Globus pallidus (tissue), 1 donor: ENCODE measurements at regions not wholly inside any gene's neighbourhood (a gene's known extent, or its start where the extent isn't known, plus 50 kb on each side); places are given as distances from the start of the nearest gene placed in this dataset.

Experiments
- DNase-seq: peaks from one replicate; pipeline ENCODE4 v3.0.0-alpha.2; 2015; ENCODE audit warnings: low spot score

DNA sequence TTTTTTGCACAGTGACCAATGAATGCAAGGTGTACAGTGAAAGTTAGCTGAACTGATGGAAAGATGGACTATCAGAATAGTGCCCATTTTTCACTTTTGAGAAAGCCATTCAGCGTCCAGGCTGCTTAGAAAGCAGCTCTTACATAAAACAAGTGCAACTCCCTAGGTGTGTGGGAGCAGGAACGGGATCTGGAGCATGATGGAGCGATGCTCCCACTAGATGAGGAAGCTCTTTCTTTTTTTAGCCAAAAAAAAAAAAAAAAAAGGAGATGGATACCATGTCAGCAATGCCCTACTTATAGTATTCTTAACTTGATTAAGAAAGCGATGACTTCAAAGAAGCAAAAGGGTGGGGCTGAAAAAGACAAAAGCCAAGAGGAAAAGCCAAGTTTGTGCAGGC lies 925.5 kb downstream of the GATA3 start:
- DNase-seq = no peak

DNA sequence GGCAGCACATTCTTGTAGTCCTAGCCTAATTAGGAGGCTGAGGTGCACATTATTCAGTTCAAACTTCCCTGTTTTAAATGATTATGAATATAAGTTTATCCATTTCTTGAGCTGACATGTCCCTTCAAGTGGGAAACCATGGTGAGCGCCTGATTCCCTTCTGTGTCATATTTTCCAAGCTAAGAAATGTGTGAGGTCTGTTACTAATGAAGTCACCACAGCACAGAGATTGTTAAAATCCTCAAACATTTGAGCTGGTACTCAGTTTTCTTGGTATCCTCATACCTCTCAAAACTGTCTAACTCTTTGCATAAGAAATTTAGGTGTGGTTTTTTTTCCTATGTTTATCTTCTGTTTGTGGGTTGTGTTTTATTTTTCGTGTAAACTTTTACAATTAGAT lies 926.8 kb downstream of the GATA3 start:
- DNase-seq = no peak

DNA sequence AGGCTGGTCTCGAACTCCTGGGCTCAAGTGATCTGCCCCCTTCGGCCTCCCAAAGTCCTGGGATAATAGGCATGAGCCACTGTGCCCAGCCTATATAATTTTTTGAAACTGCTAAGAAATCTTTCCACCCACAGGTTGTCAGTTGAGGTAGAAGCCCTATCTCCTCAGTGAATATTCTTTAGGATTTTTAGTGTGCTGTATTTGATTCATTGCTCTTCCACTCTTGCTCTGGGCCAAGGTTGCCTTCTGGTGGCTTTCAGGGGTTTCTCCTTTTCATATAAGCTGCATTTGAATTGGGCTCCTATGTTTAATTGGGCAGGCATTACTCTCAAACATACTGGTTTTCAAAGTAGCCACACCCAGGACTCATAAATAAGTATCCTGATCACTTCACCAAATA lies 931.2 kb downstream of the GATA3 start:
- DNase-seq = no peak

DNA sequence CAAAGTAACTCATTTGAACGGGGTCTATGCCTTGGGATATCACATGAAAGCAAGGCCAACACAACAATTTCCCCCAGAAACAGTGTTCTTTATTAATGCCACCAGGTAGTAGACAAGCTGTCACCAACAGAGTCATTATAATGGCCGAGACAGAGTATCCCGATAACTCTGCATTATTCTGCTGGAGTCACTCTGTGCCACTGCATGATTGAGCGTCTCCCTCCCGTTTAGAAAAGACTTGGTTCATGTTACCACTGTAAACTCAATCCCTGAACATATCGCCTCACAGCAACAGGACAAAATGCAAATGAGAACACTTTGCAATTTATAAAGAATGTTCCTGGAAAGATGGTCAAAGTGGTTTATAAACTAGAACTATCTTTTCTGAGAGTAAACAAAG lies 932.5 kb downstream of the GATA3 start:
- DNase-seq = no peak

DNA sequence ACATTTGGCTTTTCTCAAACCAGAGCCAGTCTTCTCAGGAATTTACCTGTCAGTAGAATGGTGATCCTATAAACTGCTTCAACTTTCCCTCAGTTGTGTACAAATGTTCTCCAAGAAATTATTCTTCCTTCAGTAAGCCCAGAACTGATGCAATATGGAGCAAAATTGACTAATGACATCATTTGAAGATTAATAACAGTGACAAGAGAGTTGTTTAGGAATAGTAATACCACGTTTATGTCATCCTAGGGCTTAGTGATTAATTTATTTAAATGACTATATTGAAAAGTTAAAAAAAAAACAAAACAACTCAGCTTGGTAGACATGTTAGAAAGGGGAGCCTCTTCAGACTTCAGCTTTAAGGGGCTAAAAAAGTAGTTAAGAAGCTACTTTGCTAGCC lies 933.2 kb downstream of the GATA3 start:
- DNase-seq = no peak

DNA sequence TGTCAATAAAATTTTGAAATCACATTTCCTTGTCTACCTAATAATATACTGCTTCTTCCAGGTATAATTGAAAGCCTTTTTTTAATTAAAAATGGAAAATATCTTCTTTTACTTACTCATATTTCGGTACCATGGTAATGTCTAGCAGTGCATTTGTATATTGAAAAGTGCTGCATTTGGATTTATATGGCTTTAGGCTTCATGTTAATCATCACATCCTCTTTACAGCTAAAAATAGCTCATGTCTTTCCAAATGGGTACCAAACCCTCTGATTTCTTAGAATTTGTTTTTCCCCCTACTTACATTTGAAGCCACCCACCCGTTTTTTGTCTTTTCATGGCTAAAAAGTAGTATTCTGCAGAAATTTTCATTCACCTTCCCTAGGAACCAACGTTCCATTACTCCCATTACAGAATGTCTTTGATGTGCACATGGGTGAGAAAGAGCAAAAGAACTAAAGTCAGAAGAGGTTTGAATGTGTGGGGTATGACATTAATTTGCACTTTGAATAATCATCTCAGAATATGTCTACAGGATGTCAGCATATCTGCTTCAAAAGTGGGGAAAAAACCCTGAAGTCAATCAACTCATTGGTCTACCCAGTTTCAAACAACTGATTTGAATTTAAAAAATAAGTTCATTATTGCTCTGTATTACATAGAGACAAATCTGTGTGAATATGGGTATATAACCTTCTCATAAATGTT lies 935.9 kb downstream of the GATA3 start:
- DNase-seq = no peak

DNA sequence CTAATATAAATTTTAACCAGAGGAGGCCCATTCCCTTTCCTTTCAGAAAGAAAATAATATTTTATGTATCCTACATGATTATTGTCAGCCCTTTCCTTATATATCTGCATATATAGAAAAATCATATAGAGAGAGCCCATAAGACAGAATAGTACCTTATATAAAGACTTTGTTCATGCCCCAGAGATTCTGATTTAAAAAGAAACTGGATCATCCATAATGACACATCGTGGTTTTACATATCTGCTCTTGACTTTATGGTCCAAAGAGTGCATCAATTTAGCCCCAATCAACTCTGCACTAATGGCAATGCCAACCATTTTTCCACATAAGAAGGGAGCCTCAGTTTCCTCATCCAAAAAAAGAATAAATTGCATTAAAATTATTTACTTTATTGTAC lies 937.5 kb downstream of the GATA3 start:
- no peak for DNase-seq

DNA sequence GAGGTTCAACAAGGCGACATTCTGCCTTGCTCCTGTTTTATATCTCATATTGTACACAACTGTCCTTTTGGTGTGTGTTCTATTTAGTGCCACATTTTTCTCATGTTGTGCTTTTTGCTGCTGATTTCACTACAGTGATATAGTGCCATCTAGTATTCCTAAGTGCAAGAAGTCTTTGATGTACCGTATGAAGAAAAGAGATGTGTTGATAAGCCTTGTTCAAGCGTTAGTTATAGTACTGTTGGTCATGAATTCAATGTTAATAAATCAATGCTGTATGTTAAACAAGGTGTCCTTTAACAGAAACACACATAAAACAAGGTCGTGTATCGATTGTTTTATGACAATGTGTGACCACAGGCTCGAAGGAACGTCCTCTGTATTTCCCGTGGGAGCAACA lies 939.4 kb downstream of the GATA3 start:
- no peak for DNase-seq

DNA sequence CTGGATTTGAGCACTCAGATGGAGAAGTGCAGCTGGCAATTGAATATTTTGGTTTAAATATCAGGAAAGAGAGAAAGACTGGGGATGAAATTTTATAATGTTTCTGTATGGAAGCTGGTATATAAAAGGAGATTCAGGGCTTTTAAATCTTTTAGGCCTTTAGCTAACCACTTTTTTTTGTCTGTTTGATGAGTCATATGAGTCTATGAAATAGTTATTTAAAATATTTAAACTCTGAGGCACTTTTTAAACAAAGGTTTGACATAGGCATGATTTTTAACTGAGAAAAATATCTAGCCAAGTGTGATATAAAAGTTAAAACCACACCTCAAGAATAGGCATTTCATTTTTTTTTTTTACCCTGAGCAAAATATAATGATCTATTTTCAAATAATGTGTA lies 944.3 kb downstream of the GATA3 start:
- no peak for DNase-seq

DNA sequence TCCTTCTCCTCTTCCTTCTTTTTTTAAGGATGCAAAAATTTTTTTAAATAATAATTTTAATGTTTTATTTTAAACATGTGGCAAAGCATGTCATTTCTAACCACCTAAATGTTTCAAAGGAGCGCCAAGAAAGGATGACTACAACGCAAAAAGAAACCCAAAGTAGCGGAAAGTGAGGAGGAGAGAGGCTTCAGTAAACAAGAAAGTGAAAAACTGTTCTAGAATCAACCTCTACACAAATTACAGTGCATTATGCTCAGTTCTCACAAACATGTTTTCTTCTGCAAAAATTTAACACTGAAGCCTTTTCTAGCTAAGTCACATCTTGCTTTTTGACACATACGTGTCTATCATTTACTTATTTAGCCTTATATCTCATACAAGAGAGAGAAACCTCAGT lies 948.6 kb downstream of the GATA3 start:
- no peak for DNase-seq

DNA sequence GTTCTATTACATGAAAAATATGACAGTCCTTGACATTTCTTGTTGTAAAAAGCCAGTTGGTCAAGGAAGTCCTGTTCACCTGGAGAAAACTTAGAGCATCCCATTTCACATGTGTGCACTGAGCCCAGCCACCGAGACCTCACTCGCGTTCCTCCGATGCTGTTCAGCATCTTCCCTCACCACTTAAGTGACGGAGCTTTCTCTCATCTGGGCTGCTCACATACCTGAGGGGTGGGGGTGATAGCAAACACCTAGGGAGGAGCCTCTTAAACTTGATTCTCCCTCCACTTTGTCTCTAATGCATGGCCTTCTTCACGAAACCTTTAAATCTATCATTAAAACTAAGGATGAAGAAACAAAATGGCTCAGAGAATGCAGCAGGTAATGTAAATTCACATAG lies 950.2 kb downstream of the GATA3 start:
- no peak for DNase-seq

DNA sequence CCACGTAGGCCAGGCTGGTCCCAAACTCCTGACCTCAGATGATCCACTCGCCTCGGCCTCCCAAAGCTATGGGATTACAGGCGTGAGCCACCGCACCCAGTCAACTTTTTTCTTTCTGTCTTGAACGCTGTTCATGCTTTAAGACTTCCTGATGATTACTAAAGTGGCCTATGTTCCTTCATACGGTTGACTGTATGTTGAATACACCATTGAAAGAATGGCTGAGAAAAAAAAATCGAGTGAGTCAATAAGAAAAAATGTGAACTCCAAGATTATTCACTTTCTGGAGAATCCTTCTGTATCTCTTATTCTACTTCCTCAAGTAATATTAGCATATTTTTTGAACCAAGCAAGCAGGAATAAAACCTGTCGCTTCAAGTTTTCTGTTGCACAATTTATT lies 955.0 kb downstream of the GATA3 start:
- no peak for DNase-seq

DNA sequence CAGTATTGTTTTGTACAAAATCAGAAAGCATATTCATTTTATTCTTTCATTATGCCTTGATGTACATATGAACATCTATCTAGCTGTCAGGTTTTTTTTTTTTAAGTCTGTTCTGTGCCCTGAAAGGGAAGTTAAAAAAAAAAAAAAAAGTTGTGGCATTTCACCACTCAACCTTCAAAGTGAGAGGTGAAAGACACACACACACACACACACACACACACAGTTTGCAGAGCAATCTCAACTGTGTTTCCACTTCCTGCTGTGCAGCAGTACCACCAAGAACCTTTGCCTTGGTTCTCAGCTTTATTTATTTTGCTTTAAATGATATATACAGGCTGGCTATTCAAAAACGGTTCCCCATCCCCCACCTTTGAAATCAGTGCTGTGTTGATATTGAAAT lies 955.6 kb downstream of the GATA3 start:
- no peak for DNase-seq

DNA sequence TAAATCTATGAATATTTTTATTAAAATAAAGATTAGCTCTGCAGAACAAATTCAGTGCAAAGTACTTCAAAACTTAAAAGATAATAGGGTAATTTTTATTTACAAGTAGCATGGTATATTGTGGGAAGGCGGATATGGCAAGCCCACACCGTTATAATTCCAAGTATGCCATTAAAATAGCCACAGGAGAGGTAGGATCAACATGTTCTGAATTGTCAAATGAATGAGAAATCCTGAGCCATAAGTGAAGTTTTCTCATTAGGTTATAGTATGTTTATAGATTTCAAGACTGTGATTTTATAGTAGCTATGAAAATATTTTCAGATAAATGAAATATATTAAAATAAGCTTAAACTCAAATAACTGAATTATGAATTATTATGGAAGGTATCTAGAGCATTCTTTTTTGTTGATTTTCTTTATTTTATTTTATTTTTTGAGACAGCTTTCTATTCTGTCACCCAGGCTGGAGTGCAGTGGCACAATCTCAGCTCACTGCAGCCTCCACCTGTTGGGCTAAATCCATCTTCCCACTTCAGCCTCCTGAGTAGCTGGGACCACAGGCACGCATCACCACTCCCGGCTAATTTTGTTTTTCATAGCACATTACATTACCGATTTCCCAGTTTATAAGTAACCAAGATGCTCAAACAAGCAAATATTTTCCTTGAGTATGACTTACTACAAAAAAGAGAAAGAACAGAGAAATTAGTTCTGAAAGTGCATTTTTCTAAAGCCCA lies 956.6 kb downstream of the GATA3 start:
- no peak for DNase-seq

DNA sequence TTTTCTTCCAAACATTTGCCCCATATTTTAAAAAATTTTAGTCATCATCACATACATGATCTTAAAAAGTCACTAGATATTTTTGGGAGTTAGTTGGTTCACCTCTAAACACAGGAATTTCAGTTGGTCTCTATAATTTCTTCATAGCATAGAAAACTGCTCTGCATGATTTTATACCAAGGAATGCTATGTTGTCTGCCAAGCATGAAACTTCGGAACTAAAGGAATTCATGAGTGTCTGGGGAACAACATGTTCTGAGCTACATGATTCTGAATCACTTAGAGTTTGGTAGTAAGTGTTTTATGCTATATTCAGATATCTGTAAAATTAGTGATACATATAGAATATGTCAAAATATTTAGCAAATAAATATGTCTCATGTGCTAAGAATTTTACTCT lies 957.8 kb downstream of the GATA3 start:
- DNase-seq = no peak

DNA sequence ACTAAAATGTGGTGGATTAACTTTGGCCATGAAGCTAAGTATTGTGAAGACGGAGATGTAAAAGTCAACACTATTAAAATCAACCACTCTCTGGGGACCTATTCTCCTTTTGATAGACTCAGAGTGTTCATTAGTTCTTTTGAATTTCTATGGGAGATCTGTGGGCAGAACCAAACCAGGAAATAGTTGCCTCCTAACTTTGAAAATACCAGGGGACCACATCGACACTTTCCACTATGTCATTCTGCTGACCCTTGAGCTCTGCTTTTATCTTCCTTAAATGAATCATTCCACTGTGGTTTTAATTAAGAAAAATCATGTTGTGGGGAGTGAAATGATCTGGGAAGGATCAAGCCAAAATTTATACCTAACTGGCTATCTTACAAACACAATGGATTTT lies 960.5 kb downstream of the GATA3 start:
- DNase-seq = no peak

DNA sequence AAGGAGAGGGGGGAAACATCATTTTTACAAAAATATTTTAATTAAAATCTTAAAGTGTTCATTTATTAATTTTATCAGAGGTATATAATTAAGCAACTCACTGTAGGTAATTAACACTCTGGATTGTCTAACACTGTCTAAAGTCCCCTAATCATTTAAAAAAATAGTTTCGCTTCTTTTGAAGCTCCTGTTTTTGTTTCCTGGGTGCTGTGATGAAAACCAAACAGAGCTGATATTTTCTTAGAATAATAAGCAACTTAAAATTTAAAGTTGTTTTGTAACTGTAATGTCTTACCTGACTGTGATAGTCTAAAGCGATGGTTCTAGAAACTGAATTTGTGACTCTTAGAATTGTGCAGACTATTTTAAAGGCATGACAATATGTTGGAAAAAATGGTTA lies 961.0 kb downstream of the GATA3 start:
- DNase-seq = no peak

DNA sequence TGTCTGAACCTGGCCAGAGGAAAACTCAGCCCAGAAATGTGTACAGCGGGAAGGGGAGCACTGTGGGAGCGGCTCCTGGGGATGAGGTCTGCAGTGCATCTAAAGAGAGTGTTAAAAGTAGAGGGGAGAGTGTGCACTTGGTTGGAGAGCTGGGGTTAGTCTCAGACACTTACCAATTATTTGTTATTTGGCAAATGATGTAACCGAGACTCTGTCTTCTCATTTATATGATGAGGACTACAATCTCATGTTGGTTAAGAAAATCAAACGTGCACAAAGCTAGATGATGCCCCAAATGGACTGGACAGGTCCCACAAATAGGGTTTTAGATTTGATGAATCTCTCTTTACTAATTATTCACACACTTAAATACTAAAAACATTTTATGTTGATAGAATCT lies 962.4 kb downstream of the GATA3 start:
- no peak for DNase-seq

DNA sequence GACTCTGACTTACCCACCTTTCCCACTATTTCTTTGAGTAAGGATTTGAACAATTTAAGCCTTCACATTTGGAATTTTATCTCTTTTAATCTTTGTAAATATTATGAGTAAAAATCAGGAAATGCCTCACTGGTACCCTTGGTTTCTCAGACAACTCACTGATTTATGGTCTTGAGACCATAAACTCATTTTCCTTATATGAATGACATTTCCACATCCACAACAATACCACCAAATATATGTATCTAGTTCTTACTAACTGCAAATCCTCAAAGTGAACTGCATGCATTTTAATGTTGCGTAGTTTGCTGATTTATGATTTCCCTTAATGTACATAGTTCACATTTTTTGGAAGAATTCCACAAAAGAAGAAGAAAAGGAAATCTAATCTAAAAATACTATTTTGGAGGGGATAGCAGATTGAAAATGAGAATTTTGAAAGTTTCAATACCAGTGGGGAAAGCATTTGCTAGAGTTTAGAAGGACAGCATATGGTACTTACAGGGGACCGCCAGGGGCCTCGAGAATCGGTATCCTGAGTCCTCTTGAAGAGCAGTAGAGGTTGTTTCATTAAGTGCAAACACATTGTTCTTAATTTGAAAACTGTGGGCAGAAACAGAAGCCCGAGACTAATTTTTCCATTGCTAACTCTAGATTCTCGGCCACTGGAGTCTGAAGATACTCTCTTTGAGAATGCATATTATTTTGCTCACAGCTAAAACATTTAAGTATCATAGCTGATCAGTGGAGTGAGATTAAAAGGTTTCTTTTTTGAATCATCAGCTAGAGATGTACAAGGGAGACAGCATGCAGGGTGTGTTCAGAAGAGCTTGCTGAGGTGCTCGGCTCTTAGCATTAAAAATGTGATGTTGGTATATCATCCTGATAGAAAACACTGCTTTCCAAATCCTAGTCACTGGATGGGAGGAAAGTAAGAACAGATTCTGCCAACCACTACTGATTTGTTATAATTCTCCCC lies 964.0 kb downstream of the GATA3 start:
- DNase-seq = no peak

DNA sequence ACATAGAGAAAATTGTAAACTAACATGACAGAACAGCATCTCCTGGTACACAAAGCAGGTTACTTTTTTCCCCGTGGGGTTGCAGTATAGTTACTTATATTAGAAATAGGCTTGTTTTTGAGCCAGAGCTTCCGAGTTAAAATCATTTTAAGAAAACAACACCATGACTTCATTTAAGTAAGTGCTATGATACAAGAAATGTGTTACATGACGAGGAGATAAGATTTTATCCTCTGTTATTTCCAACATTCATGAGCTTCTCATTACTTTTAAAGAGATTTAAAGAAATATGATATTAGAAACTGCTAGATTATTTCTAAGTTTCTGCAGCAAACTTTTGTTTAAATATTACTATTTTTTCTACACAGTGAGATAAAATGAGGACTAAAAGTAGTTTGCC lies 968.7 kb downstream of the GATA3 start:
- DNase-seq = no peak

DNA sequence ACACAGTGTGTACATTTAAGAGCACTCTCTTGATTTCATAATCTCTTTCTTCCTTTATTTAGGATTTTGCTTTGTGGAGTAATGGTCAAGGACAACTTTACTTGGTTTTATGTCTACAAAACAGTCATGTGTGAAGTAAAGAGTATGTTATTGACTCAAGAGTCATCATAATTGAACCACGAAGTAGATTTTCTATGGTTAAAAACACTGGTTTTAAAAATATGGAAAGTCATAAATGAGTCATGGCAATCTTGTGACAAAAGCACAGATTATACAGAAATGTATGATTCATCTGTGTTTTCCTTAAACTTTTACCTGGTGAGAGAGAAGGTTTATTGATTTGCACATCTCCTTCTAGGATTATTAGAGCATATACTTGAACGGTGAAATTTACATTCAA lies 969.7 kb downstream of the GATA3 start:
- DNase-seq = no peak

DNA sequence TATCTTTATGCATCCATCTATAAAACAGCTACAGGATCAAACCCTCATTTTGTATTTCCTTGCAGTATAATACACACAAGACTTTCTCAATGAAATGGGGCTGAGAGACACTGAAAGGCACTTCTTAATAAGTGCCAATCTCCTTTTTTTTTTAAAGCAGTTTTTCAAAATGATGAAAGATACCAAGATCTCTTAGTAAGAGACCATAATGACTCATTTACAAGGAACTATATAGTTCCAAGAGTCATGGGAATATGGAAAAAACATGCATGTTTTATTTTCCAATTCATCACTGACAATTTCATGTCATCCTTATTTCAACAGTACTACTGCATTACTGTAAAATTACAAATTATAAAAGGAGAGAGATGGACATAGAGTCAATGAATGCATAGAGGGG lies 973.7 kb downstream of the GATA3 start:
- no peak for DNase-seq

DNA sequence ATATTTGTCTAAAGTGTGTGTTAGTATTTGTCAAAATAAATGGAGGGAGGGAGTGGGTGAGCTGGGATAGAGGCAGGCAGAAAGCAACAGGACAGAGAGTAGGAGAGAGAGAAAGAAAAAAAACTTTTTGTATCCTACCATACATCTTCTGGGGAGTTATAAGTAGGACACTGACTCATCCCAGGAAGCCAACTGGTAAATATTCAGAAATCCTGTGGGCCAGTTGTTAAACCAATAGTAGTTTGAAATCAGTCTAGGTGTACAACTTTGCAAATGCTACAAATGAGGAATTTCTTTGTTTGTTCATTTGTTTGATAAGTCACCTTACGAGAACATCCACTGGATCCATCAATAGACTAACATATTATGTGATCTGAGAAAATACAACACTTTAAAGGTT lies 980.9 kb downstream of the GATA3 start:
- DNase-seq = no peak
